ENCODE measurements at regions not wholly inside any gene's neighbourhood (a gene's known extent, or its start where the extent isn't known, plus 50 kb on each side); places are given as distances from the start of the nearest gene placed in this dataset.
"Not testable (repeated sequence)": the region's sequence is repeated elsewhere in the genome, so short reads cannot be mapped to it uniquely, and the experiment has no call there.

DNA sequence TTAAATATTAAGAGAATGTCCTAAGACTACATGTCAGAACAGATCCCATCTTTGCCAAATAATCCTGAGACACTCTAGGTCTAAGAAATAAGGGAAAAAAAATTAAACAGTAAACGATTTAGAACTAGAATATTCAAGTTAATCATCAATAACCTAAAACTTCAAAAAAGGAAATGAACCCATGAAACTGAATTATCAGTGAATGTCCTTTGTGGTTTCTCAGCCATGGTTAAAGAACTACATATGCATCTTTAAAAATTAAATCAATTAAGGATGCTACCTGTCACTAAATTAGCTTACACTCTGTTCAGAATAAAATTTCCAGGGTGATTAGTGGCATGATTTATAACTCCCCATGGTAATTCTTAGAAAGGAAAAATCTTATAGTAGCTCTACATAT is 850.0 kb upstream of the C9orf72 start:
- no peak for DNase-seq
- H3K36me3 ChIP-seq (replicated peaks; ENCODE audit: control insufficient read depth, insufficient read depth, low read length): no peaks in the 10 kb centered on the region
- H3K27me3 ChIP-seq (ENCODE audit: control insufficient read depth, insufficient read depth, low read length): no peaks in the 10 kb centered on the region
- H3K4me3 ChIP-seq (ENCODE audit: insufficient read depth, low read depth, low read length): no peak overlapping the region

DNA sequence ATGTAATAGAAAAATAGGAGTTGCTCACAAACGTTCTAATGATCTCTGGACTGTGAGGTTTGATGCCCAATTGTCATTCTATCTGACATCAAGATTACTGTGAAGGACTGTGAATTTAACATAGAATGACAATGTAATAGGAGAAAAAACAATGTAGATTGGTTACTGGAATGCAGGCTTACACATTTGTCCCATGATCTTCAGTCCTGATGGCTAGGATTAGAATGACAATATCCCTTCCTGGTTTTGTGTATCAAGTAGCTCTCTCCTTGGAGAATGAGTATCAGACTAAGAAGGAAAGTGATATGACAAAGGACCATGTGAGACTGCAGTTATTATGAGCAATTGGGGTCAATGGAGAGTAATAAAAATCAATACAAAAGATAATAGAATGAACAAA is 862.2 kb upstream of the C9orf72 start:
- no peak for DNase-seq
- Histone ChIP-seq H3K4me3 (ENCODE audit: insufficient read depth, low read depth, low read length) (no peak overlapping the region), H3K36me3 (replicated peaks; ENCODE audit: control insufficient read depth, insufficient read depth, low read length) (no peaks in the 10 kb centered on the region), H3K27me3 (ENCODE audit: control insufficient read depth, insufficient read depth, low read length) (no peaks in the 10 kb centered on the region)

DNA sequence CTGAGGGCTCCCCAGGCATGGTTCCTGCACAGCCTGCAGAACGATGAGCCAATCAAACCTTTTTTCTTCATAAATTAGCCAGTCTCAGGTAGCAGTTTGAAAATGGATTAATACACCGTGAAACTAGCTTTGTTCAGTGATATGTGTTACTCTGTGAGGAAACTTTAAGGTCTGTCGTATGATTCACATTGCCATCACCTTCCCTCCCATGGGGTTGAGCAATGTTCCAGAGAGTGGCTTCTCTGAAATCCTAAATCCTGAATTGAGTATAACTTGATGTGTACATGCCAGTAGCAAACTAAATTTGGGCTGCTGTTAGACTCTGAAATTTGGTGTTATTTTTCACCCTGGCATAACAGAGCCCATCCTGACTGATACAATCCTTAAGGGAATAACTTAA is 866.4 kb upstream of the C9orf72 start:
- Histone ChIP-seq H3K27me3 (ENCODE audit: control insufficient read depth, insufficient read depth, low read length) (no peaks in the 10 kb centered on the region), H3K36me3 (replicated peaks; ENCODE audit: control insufficient read depth, insufficient read depth, low read length) (no peaks in the 10 kb centered on the region), H3K4me3 (ENCODE audit: insufficient read depth, low read depth, low read length) (no peak overlapping the region)
- DNase-seq: no peak

DNA sequence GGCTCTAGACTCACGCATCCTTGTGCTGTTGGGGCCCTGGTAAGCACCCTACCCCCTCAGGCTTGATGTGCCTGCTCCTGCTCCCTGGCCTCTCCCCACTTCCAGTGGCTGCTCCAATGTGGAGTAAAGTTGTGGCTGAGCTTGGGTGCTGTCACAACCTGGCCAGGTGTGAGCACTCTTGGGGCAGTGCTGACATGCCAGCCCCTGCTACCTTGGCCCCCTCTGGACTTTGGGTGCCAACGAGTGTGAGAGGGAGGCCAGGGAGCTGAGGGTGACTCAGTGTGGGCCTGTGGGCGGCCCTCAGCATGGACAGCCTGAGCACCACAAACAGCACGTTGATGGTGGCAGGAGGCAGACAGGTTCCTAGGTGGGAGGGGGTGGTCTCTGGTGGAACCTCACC is 870.2 kb upstream of the C9orf72 start:
- DNase-seq: no peak
- Histone ChIP-seq H3K4me3 (ENCODE audit: insufficient read depth, low read depth, low read length) (no peak overlapping the region), H3K36me3 (replicated peaks; ENCODE audit: control insufficient read depth, insufficient read depth, low read length) (no peaks in the 10 kb centered on the region), H3K27me3 (ENCODE audit: control insufficient read depth, insufficient read depth, low read length) (no peaks in the 10 kb centered on the region)

DNA sequence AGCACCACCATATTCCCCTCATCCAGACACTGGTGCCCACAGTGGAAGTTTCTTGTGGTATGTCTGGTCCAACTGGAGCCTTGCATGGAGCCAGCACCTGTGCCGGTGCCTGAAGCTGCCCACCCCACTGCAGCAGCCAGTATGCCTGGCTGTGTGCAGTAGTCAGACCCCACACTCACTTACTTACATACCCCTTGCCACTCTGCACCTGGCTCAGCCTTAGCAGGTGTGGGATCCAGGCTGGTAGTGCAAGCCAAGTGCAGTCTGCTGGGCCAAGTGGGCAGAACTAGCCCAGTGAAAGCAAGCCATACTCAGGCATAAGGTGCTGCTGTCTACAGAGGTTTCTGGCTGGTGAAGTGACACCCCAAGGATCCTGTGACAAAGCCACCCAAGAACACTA is 871.4 kb upstream of the C9orf72 start:
- H3K27me3 ChIP-seq (ENCODE audit: control insufficient read depth, insufficient read depth, low read length): no peaks in the 10 kb centered on the region
- no peaks in the 10 kb centered on the region for H3K36me3 ChIP-seq (replicated peaks; ENCODE audit: control insufficient read depth, insufficient read depth, low read length)
- DNase-seq: no peak
- H3K4me3 ChIP-seq (ENCODE audit: insufficient read depth, low read depth, low read length): no peak overlapping the region

DNA sequence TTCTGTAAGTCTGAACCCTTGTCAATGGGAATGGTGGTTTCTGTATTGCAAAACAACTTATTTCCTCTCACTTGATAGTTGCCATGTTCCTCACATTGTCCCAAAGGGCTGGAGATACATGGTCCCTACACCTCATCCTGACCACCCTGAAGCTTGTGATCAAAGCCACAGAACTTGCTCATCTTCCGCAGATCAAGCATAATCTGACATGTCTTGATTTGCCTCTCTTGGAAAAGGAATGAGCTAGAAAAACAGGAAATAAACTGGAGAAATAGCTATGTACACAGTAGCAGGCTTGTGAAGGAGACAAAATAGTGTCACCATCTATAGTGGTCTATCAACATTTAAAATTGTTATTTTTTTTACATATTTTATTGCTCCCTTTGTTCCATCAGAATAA is 871.9 kb upstream of the C9orf72 start:
- DNase-seq: no peak
- H3K27me3 ChIP-seq (ENCODE audit: control insufficient read depth, insufficient read depth, low read length): no peaks in the 10 kb centered on the region

DNA sequence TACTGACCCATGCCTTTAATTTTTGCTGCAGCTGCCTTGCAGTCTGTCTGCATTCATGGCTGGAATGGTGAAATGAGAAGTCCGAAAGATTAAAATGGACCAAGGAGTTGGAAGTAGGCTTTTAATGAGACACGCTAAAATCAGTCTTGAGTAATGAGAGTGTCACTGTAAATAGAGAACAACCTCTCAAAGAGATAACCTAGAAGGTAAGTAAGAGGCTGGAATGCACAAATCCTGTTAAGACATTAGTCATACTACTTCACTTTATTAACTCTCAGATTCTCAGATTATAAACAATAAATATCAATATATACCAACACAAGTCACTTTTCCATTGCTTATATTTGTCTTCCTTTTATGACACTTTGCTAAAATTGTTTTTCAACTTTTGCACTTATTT is 880.6 kb upstream of the C9orf72 start:
- no peak overlapping the region for H3K4me3 ChIP-seq (ENCODE audit: insufficient read depth, low read depth, low read length)
- H3K27me3 ChIP-seq (ENCODE audit: control insufficient read depth, insufficient read depth, low read length): no peaks in the 10 kb centered on the region
- no peak for DNase-seq
- no peaks in the 10 kb centered on the region for H3K36me3 ChIP-seq (replicated peaks; ENCODE audit: control insufficient read depth, insufficient read depth, low read length)

More for the DNA sequence above, 871.9 kb upstream of the C9orf72 start:
- no peak overlapping the region for H3K4me3 ChIP-seq (ENCODE audit: insufficient read depth, low read depth, low read length)
- no peaks in the 10 kb centered on the region for H3K36me3 ChIP-seq (replicated peaks; ENCODE audit: control insufficient read depth, insufficient read depth, low read length)

DNA sequence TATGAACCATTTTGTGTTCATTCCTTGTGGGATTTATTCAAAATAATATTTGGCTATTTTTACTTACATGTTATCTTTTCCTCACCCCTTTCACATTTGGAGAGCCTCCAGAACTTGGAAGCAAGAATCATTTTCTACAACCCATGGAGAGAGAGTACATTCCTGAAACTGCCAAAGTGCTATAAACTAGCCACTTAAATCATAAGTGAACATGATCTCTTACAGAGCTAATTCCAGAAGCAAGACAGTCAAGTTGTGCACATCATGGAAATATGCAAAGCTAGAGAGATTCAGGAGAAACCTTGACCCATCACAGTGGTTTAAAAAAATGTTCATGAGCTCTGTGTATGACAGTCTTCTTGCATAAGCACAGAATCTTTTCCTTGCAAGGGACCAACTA is 883.6 kb upstream of the C9orf72 start:
- H3K27me3 ChIP-seq (ENCODE audit: control insufficient read depth, insufficient read depth, low read length): no peaks in the 10 kb centered on the region
- no peak overlapping the region for H3K4me3 ChIP-seq (ENCODE audit: insufficient read depth, low read depth, low read length)
- no peaks in the 10 kb centered on the region for H3K36me3 ChIP-seq (replicated peaks; ENCODE audit: control insufficient read depth, insufficient read depth, low read length)
- DNase-seq: no peak

DNA sequence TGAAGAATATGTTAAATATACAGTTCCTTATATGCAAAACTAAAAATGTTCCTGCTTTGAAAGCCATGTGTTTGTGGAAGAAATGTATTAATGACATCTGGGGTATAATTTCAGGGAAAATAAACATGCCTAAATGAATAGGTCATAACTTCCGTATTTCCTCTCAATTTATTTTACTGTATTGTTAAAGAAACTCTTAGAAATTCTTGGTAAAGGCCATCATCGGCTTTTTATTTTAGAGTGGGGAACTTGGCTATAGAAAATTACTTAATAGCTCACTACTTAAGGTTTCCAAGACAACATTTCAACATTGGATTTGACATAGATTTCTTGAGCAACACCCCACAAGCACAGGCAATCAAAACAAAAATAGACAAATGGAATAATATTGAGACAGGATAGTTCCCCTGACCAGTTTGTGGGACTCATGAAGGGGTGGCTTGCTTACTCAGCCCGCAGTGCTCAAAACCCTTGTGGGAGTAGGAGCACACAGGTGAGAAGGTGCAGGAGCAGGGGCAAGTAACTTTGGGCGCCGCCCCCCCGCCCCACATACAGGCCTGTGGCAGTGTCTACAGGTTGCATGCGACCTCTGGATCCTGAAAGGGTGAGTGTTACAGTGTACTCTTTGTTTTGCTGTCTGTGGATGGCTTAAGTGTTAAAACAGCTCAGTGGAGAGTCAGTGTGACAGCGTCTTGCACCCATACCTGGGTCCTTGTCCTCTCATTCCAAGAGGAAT is 891.4 kb upstream of the C9orf72 start:
- H3K27me3 ChIP-seq (ENCODE audit: control insufficient read depth, insufficient read depth, low read length): no peaks in the 10 kb centered on the region
- H3K4me3 ChIP-seq (ENCODE audit: insufficient read depth, low read depth, low read length): no peak overlapping the region
- no peak for DNase-seq
- no peaks in the 10 kb centered on the region for H3K36me3 ChIP-seq (replicated peaks; ENCODE audit: control insufficient read depth, insufficient read depth, low read length)

DNA sequence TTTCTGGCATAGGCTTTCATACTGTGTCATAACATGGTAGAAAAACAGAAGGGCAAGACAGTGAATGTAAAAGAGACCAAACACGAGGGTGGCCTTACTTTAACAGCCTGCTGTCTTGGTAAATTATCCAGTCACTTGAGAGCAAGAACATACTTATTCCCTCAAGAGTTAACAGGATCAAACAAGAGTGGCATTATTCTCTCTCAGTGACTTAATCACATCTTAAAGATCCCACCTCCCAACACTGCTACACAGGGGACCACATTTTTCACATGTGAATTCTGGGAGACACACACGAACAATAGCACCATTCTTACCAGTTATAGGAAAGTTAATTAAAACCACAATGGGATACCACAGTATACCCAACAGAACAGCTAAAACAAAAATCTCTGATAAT is 898.0 kb upstream of the C9orf72 start:
- Histone ChIP-seq H3K27me3 (ENCODE audit: control insufficient read depth, insufficient read depth, low read length) (no peaks in the 10 kb centered on the region), H3K4me3 (ENCODE audit: insufficient read depth, low read depth, low read length) (no peak overlapping the region), H3K36me3 (replicated peaks; ENCODE audit: control insufficient read depth, insufficient read depth, low read length) (no peaks in the 10 kb centered on the region)
- no peak for DNase-seq

DNA sequence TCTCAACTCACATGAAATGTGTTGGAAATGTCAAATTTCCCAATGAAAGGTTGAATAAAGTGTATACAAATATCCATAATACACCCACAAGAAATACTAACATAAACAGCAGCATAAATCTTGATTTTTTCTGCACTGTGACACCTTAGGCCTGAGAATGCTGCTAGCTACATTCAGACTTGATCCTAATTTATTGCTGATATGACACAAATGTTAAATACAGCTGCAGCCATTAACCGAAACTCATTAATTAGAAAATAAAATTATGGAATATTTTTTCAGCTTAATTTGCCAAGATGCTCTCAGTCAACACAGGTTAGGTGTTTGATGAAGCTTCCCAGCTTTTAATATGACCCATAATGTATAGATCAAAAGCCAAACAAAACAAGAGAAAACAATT is 914.3 kb upstream of the C9orf72 start:
- H3K27me3 ChIP-seq (ENCODE audit: control insufficient read depth, insufficient read depth, low read length): no peaks in the 10 kb centered on the region
- H3K36me3 ChIP-seq (replicated peaks; ENCODE audit: control insufficient read depth, insufficient read depth, low read length): no peaks in the 10 kb centered on the region
- DNase-seq: no peak
- no peak overlapping the region for H3K4me3 ChIP-seq (ENCODE audit: insufficient read depth, low read depth, low read length)

DNA sequence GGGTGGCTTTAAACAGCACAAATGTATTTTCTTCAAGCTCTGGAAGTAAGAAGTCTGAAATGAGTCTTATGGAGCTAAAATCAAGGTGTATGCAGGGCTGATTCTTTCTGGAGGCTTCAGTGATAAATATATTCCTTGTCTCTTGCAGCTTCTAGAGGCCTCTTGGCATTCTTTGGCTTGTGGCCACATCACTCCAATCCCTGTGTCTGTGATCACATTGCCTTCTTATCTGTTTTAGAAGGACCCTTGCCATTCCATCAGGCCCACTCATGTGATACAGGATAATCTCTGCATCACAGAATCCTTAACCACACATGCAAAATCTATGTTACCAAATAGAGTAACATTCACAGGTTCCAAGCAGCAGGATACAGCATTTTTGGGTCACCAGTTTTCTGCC is 917.8 kb upstream of the C9orf72 start:
- Histone ChIP-seq H3K27me3 (ENCODE audit: control insufficient read depth, insufficient read depth, low read length) (no peaks in the 10 kb centered on the region), H3K4me3 (ENCODE audit: insufficient read depth, low read depth, low read length) (no peak overlapping the region), H3K36me3 (replicated peaks; ENCODE audit: control insufficient read depth, insufficient read depth, low read length) (no peaks in the 10 kb centered on the region)
- no peak for DNase-seq

DNA sequence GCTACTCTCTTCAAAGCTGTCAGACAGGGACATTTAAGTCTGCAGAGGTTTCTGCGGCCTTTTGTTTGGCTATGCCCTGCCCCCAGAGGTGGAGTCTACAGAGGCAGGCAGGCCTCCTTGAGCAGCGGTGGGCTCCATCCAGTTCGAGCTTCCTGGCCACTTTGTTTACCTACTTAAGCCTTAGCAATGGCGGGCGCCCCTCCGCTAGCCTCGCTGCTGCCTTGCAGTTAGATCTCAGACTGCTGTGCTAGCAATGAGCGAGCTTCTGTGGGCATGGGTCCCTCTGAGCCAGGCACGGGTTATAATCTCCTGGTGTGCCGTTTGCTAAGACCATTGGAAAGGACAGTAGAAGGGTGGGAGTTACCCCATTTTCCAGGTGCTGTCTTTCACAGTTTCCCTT is 924.9 kb upstream of the C9orf72 start:
- H3K4me3 ChIP-seq (ENCODE audit: insufficient read depth, low read depth, low read length); H3K27me3 ChIP-seq (ENCODE audit: control insufficient read depth, insufficient read depth, low read length); DNase-seq; H3K36me3 ChIP-seq (replicated peaks; ENCODE audit: control insufficient read depth, insufficient read depth, low read length): not testable (repeated sequence)

DNA sequence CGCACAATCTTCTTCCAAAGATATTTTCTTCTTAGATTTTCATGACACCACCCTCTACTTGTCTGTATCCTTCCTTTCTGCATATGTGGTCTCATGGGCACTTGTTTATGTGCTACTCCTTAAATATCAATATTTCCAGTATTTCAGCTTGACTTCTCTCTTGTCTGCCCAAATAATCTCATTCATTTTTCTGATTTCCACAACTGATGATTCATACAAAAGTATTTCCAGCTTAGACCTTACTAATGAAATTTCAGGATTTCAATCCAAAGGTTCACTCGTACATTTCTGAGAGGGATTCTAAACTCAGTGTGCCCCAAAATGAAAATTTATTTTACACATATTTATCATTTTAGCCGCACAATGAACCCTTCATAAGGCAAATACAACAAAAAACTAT is 928.9 kb upstream of the C9orf72 start:
- no peak for DNase-seq
- Histone ChIP-seq H3K27me3 (ENCODE audit: control insufficient read depth, insufficient read depth, low read length) (no peaks in the 10 kb centered on the region), H3K4me3 (ENCODE audit: insufficient read depth, low read depth, low read length) (no peak overlapping the region), H3K36me3 (replicated peaks; ENCODE audit: control insufficient read depth, insufficient read depth, low read length) (no peaks in the 10 kb centered on the region)

DNA sequence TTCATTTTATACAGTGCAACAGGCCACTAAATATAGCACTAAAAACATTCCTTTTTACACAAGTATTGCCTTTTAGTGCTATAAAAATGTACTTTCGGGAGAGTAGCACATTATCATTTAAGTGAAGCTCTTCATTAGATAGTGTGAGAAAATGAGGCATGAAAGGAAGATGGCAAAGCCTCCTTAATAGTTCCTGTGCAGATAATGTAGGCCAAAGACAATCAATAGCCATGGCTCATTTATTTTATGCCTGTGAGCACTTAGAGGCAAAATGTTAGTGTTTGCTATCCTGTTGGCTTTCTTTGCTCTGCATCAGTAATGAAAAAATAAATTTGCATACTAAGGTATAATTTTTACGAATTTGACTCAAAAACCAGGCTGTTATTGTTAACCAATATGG is 929.5 kb upstream of the C9orf72 start:
- Histone ChIP-seq H3K27me3 (ENCODE audit: control insufficient read depth, insufficient read depth, low read length) (no peaks in the 10 kb centered on the region), H3K36me3 (replicated peaks; ENCODE audit: control insufficient read depth, insufficient read depth, low read length) (no peaks in the 10 kb centered on the region), H3K4me3 (ENCODE audit: insufficient read depth, low read depth, low read length) (no peak overlapping the region)
- no peak for DNase-seq

DNA sequence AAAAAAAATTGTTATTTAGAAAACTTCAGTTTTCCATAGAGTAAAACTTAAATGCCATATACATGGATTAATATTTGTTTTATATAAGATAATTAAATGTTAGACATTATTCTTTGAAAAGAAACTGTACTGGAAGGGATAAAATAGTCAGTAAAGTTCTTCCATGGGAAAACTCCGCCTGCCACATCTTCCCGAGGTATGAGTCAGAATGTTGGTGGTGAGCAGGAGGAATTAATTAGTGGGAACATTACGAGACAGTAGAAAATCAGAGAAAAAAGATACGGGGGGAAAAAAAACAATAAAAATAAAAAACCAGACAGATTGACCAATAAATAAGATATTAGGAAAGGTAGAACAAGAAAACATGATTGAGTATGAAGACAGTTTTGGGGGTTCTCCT is 930.3 kb upstream of the C9orf72 start:
- no peak for DNase-seq
- H3K27me3 ChIP-seq (ENCODE audit: control insufficient read depth, insufficient read depth, low read length): no peaks in the 10 kb centered on the region
- no peak overlapping the region for H3K4me3 ChIP-seq (ENCODE audit: insufficient read depth, low read depth, low read length)
- H3K36me3 ChIP-seq (replicated peaks; ENCODE audit: control insufficient read depth, insufficient read depth, low read length): no peaks in the 10 kb centered on the region
